ENCODE measurements at regions not wholly inside any gene's neighbourhood (a gene's known extent, or its start where the extent isn't known, plus 50 kb on each side); places are given as distances from the start of the nearest gene placed in this dataset.

- Histone ChIP-seq H2BK12ac (ENCODE audit: low read depth, low read length) (no peak overlapping the region), H3K14ac (ENCODE audit: insufficient read length) (no peak overlapping the region), H3K56ac (replicated peaks; ENCODE audit: insufficient read length, low read depth, low read length) (no peak overlapping the region), H3K23ac (ENCODE audit: insufficient read length) (no peak overlapping the region), H3K79me1 (ENCODE audit: low read depth, low read length) (no peaks in the 10 kb centered on the region), H4K5ac (ENCODE audit: insufficient read length, low read depth, low read length) (no peak overlapping the region), H4K91ac (replicated peaks; ENCODE audit: insufficient read length, low read length) (no peak overlapping the region), H4K8ac (ENCODE audit: extremely low read depth, insufficient read depth, low read length) (no peak overlapping the region), H3K4ac (replicated peaks; ENCODE audit: insufficient read length, low read depth, low read length) (no peak overlapping the region), H2BK120ac (replicated peaks; ENCODE audit: low read depth, low read length) (no peak overlapping the region), H3K4me2 (ENCODE audit: insufficient read depth in 1 of 2, low read depth in 2 of 2, low read length in 2 of 2) (no peak overlapping the region), H3K79me2 (ENCODE audit: control insufficient read depth in 1 of 2, insufficient read depth in 2 of 2, low read length in 2 of 2) (no peaks in the 10 kb centered on the region), H3K4me1 (replicated peaks in 1 of 4; ENCODE audit: control insufficient read depth in 3 of 4, insufficient read depth in 4 of 4, low read length in 3 of 4) (no peaks in the 10 kb centered on the region), H2AFZ (ENCODE audit: low read length) (no peak overlapping the region), H2BK5ac (ENCODE audit: low read depth, low read length) (no peak overlapping the region), H2BK20ac (ENCODE audit: low read length) (no peak overlapping the region), H4K20me1 (replicated peaks in 1 of 2; ENCODE audit: control insufficient read depth in 1 of 2, insufficient read depth in 2 of 2, low read length in 2 of 2) (no peaks in the 10 kb centered on the region), H3K27me3 (replicated peaks in 1 of 4; ENCODE audit: control insufficient read depth in 3 of 4, extremely low read depth in 1 of 4, insufficient read depth in 3 of 4, low read length in 3 of 4) (peaks cover 0 to 3% (median 0%) of the 10 kb centered on the region in 4 experiments; a peak in 1 of 7 replicates), H3K36me3 (ENCODE audit: control insufficient read depth in 2 of 4, insufficient read depth in 4 of 4, low read length in 3 of 4) (no peaks in the 10 kb centered on the region), H2AK5ac (ENCODE audit: low read depth, low read length) (no peak overlapping the region), H3K4me3 (ENCODE audit: extremely low read depth in 1 of 4, insufficient read depth in 2 of 4, low read depth in 3 of 4, low read length in 4 of 4) (no peak overlapping the region), H3K9me3 (ENCODE audit: insufficient read depth in 2 of 2, low read depth in 1 of 2, low read length in 1 of 2) (peaks cover 4 to 13% of the 10 kb centered on the region in 2 experiments; a peak in 1 of 4 replicates), H3K18ac (ENCODE audit: extremely low read depth, low read length) (no peak overlapping the region), H3K27ac (ENCODE audit: low read depth, low read length) (no peak overlapping the region), H2BK15ac (ENCODE audit: low read length) (no peak overlapping the region), H3K23me2 (ENCODE audit: low read depth, low read length) (peaks cover 3% of the 10 kb centered on the region; the same call in 1 of the 2 replicates), H3K9ac (replicated peaks in 1 of 4; ENCODE audit: extremely low read depth in 1 of 4, low read depth in 3 of 4, low read length in 3 of 4) (no peak overlapping the region)
- ChIA-PET POLR2A (ENCODE audit: partially characterized antibody) (no interaction called here), CTCF (ENCODE audit: partially characterized antibody) (interaction anchor here (0.5 kb wide), 1 partner anchor 113 kb away, joined by 3 read pairs; no protein-coding TSS in a partner anchor)
- FAIRE-seq (no peak), DNase-seq (ENCODE audit: low read depth in 1 of 2, low spot score in 2 of 2) (no peak)
- whole genome bisulfite sequencing, 2 experiments (ENCODE audit: extremely low coverage in 1 of 2, insufficient coverage in 1 of 2, insufficient read length in 1 of 2, insufficient replicate concordance in 2 of 2, low coverage in 1 of 2, low lambda C conversion rate in 2 of 2, missing lambda C conversion rate in 1 of 2): 82% methylated on average over 10 of the region's 14 CpGs; no CpG with 5 or more reads in 1 of the 2 experiments
- TF ChIP-seq TAF7 (optimal IDR thresholded peaks at IDR 0.05; ENCODE audit: borderline replicate concordance, low read depth, low read length): no peak
- TF ChIP-seq SAP30 (IDR thresholded peaks at IDR 0.05; ENCODE audit: insufficient read depth, insufficient replicate concordance, low read length): no peak
- TF ChIP-seq SP4 (IDR thresholded peaks at IDR 0.05; ENCODE audit: low read length): no peak
- no peak for TF ChIP-seq RFX5 (IDR thresholded peaks at IDR 0.05; ENCODE audit: borderline replicate concordance, low read depth, low read length)
- no peak for TF ChIP-seq SIRT6 (IDR thresholded peaks at IDR 0.05; ENCODE audit: low read length)
- TF ChIP-seq CBX8 (IDR thresholded peaks at IDR 0.05; ENCODE audit: borderline replicate concordance, low read depth, low read length): no peak
- TF ChIP-seq BCL11A (IDR thresholded peaks at IDR 0.05; ENCODE audit: low read depth in 2 of 2, low read length in 2 of 2): no peak
- TF ChIP-seq TAF1 (IDR thresholded peaks at IDR 0.05; ENCODE audit: low read depth, low read length): no peak
- no peak for TF ChIP-seq SP2 (IDR thresholded peaks at IDR 0.05; ENCODE audit: low read length)
- no peak for TF ChIP-seq HDAC6 (IDR thresholded peaks at IDR 0.05; ENCODE audit: low read depth, low read length)
- no peak for TF ChIP-seq TEAD4 (IDR thresholded peaks at IDR 0.05; ENCODE audit: low read depth, low read length)
- TF ChIP-seq FOSL1 (IDR thresholded peaks at IDR 0.05; ENCODE audit: insufficient read depth, low read depth, low read length): no peak
- no peak for TF ChIP-seq JUND (IDR thresholded peaks at IDR 0.05; ENCODE audit: low read length)
- no peak for TF ChIP-seq ASH2L (IDR thresholded peaks at IDR 0.05; ENCODE audit: low read length)
Measured at GRCh38 chr6:170143401-170144150, 147.3 kb downstream of the DLL1 start.

Measured in H1 (cell line).